SK-N-SH treated with all-trans-retinoic acid at 6 μM for 48 hours (cell line): ENCODE measurements at regions not wholly inside any gene's neighbourhood (a gene's known extent, or its start where the extent isn't known, plus 50 kb on each side); places are given as distances from the start of the nearest gene placed in this dataset.

Experiments
- ARNTL ChIP-seq: fragments of 450-650 bp; formaldehyde crosslinking; IDR thresholded peaks from 2 replicates; pipeline ENCODE4 v1.5.0; 2020; ENCODE audit warnings: low read depth, mild to moderate bottlenecking, moderate library complexity, borderline replicate concordance
- CSRNP3 ChIP-seq: fragments of 250-450 bp; sonication (Bioruptor Pico); IDR thresholded peaks from 2 replicates; pipeline ENCODE4 v1.5.1; 2021; ENCODE audit warnings: mild to moderate bottlenecking, moderate library complexity
- GLIS3 ChIP-seq: fragments of 250-450 bp; sonication (Bioruptor Pico); IDR thresholded peaks from 2 replicates; pipeline ENCODE4 v1.5.0; 2020; ENCODE audit warnings: mild to moderate bottlenecking, moderate library complexity
- OSR1 ChIP-seq: fragments of 250-450 bp; sonication (Bioruptor Pico); IDR thresholded peaks from 2 replicates; pipeline ENCODE4 v1.8.0; 2022; ENCODE audit warnings: moderate library complexity, mild to moderate bottlenecking, inconsistent platforms
- TOX ChIP-seq: fragments of 250-450 bp; sonication (Bioruptor Pico); IDR thresholded peaks from 2 replicates; pipeline ENCODE4 v1.8.0; 2021; ENCODE audit warnings: mild to moderate bottlenecking, moderate library complexity, borderline replicate concordance
- ZC3H10 ChIP-seq: fragments of 250-450 bp; sonication (Bioruptor Pico); IDR thresholded peaks from 2 replicates; pipeline ENCODE4 v1.5.1; 2021; ENCODE audit warnings: mild to moderate bottlenecking, moderate library complexity
- ZFP30 ChIP-seq: fragments of 450-650 bp; formaldehyde crosslinking; IDR thresholded peaks from 2 replicates; pipeline ENCODE4 v1.5.0; 2022; ENCODE audit warnings: mild to moderate bottlenecking, moderate library complexity
- ZNF565 ChIP-seq: fragments of 450-650 bp; formaldehyde crosslinking; conservative IDR thresholded peaks from 2 replicates; pipeline ENCODE4 v1.5.0; 2020; ENCODE audit warnings: low read depth, mild to moderate bottlenecking, moderate library complexity
- ZNF70 ChIP-seq: fragments of 450-650 bp; formaldehyde crosslinking; IDR thresholded peaks from 2 replicates; pipeline ENCODE4 v1.5.0; 2020; ENCODE audit warnings: mild to moderate bottlenecking, moderate library complexity
- ZNF8 ChIP-seq: fragments of 450-650 bp; formaldehyde crosslinking; IDR thresholded peaks from 2 replicates; pipeline ENCODE4 v1.5.0; 2020; ENCODE audit warnings: mild to moderate bottlenecking, moderate library complexity

GRCh38 chr9:108756746-108757490 lies 98.9 kb downstream of the ACTL7B start:
- TF ChIP-seq ZNF8 (CRISPR knock-in tag) (no peak), TOX (CRISPR knock-in tag) (no peak), GLIS3 (CRISPR knock-in tag) (no peak), CSRNP3 (no peak), ARNTL (CRISPR knock-in tag) (no peak), ZNF70 (CRISPR knock-in tag) (no peak), ZNF565 (no peak), OSR1 (CRISPR knock-in tag) (no peak), ZC3H10 (CRISPR knock-in tag) (no peak), ZFP30 (CRISPR knock-in tag) (no peak)
